AG09309 (cell line): ENCODE measurements at regions not wholly inside any gene's neighbourhood (a gene's known extent, or its start where the extent isn't known, plus 50 kb on each side); places are given as distances from the start of the nearest gene placed in this dataset.

Source experiments
- DNase-seq: peaks from one replicate; pipeline ENCODE4 v3.0.0-alpha.2; 2010; ENCODE audit warnings: low read depth
- H3K4me3 ChIP-seq: 2 replicates; pipeline ENCODE4 v1.5.1; 2011; ENCODE audit warnings: mild to moderate bottlenecking, low read depth, low read length, moderate library complexity; ENCODE audit not compliant: control insufficient read depth
- CTCF ChIP-seq: IDR thresholded peaks from 2 replicates; pipeline ENCODE4 v1.5.1; 2011; ENCODE audit warnings: mild to moderate bottlenecking, low read depth, low read length, inconsistent platforms; ENCODE audit not compliant: insufficient read depth, control insufficient read depth; ENCODE audit errors: missing control alignments

GRCh38 chr6:169145991-169146501 is 107.6 kb downstream of the THBS2 start:
- DNase-seq: no peak
- H3K4me3 ChIP-seq: no peak overlapping the region
- no peak for TF ChIP-seq CTCF

- no peak overlapping the region for H3K4me3 ChIP-seq
- no peak for DNase-seq
- TF ChIP-seq CTCF: no peak
Measured at GRCh38 chr6:169145496-169145895, 108.2 kb downstream of the THBS2 start.

- no peak overlapping the region for H3K4me3 ChIP-seq
- no peak for TF ChIP-seq CTCF
- no peak for DNase-seq
Measured at GRCh38 chr6:169144356-169144755, 109.3 kb downstream of the THBS2 start.

- no peak overlapping the region for H3K4me3 ChIP-seq
- DNase-seq: no peak
- no peak for TF ChIP-seq CTCF
Measured at GRCh38 chr6:169142538-169142844, 111.2 kb downstream of the THBS2 start.

- no peak for TF ChIP-seq CTCF
- no peak overlapping the region for H3K4me3 ChIP-seq
- DNase-seq: no peak
Measured at GRCh38 chr6:169141671-169142537, 111.7 kb downstream of the THBS2 start.

GRCh38 chr6:169140986-169141495 is 112.6 kb downstream of the THBS2 start:
- DNase-seq: no peak
- no peak for TF ChIP-seq CTCF
- no peak overlapping the region for H3K4me3 ChIP-seq
